IPS-NIHi7 (cell line): ENCODE measurements at regions not wholly inside any gene's neighbourhood (a gene's known extent, or its start where the extent isn't known, plus 50 kb on each side); places are given as distances from the start of the nearest gene placed in this dataset.
"Not testable (repeated sequence)": the region's sequence is repeated elsewhere in the genome, so short reads cannot be mapped to it uniquely, and the experiment has no call there.

Experiments
- DNase-seq: peaks from one replicate; pipeline ENCODE4 v3.0.0; 2012; ENCODE audit warnings: mixed read lengths; ENCODE audit errors: extremely low spot score

DNA sequence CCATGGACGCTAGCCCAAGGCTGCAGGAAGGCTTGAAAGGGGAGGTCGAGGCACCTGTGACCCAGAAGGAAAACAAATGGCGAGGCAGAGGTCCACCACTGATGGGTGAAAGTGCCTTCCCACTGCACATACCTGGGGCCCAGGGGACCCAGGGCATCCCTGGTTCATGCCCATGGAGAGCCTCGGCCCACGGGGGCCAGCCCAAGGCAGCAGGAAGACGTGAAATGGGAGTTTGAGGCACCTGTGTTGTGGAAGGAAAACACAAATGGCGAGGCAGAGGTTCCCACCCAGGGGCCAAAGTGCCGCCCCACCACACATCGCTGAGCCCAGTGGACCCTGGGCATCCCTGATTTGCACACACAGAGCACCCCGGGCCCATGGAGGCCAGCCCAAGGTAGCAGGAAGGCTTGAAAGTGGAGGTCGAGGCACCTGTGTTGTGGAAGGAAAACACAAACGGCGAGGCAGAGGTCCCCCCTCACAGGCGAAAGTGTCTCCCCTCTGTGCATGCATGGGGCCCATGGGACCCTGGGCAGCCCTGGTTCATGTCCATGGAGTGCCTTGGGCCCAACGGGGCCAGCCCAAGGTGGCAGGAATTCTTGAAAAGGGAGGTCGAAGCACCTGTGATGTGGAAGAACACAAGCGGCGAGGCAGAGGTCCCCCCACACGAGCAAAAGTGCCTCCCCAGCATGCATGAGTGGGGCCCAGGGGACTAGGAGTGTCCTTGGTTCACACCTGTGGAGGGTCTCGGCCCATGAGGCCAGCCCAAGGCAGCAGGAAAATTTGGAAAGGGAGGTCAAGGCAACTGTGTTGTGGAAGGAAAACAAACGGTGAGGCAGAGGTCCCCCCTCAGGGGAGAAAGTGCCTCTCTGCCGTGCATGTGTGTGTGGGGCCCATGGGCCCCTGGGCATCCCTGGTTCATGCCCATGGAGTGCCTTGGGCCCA is 383.3 kb downstream of the ALG10 start:
- DNase-seq = peak; percentile 1

DNA sequence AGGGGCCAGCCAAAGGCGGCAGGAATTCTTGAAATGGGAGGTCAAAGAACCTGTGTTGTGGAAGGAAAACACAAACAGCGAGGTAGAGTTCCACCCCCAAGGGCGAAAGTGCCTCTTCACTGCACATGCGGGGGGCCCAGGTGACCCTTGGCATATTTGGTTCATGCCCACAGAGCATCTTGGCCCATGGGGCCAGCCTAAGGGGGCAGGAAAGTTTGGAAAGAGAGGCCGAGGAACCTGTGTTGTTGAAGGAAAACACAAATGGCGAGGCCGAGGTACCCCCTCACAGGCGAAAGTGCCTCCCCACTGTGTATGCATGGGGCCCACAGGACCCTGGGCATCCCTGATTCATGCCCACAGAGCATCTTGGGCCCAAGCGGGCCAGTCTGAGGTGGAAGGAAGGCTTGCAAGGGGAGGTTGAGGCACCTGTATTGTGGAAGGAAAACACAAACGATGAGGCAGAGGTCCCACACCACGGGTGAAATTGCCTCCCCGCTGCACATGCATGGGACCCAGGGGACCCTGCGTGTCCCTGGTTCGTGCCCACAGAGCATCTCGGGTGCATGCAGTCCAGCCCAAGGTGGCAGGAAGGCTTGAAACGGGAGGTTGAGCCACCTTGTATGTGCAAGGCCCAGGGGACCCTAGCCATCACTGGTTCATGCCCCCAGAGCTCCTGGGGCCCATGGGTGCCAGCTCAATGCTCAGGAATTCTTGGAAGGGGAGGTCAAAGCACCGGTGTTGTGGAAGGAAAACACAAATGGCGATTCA is 384.1 kb downstream of the ALG10 start:
- DNase-seq = peak; percentile 0

DNA sequence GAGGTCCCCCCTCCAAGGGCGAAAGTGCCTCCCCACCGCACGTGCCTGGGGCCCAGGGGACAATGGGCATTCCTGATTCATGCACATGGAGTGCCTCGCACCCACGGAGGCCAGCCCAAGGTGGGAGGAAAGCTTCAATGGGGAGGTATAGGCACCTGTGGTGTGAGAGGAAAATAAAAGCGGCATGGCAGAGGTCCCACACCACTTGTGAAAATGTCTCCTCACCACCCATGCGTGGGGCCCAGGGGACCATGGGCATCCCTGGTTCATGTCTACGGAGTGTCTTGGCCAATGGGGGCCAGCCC is 384.7 kb downstream of the ALG10 start:
- peak; percentile 0 for DNase-seq

DNA sequence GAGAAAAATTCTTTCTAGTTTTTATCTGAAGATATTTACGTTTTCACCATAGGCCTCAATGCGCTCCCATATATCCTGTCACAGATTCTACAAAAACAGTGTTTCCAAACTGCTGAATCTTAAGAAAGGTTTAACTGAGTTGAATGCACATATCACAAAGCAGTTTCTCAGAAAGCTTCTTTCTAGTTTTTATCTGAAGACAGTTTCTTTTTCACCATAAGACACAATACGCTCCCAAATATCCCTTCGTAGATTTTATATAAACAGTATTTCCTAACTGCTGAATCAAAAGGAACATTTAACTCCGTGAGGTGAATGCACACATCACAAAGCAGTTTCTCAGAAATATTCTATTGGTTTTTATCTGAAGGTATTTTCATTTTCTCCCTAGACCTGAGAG is 385.5 kb downstream of the ALG10 start:
- DNase-seq = no peak

DNA sequence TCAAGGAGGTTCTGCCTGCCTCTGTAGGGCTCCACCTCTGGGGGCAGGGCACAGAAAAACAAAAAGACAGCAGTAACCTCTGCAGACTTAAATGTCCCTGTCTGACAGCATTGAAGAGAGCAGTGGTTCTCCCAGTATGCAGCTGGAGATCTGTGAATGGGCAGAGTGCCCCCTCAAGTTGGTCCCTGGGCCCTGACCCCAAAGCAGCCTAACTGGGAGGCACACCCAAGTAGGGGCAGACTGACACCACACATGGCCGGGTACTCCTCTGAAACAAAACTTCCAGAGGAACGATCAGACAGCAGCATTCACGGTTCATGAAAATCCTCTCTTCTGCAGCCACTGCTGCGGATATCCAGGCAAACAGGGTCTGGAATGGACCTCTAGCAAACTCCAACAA is 409.2 kb downstream of the ALG10 start:
- DNase-seq = not testable (repeated sequence)
